Right lobe of liver (tissue), 4 donors: ENCODE measurements at regions not wholly inside any gene's neighbourhood (a gene's known extent, or its start where the extent isn't known, plus 50 kb on each side); places are given as distances from the start of the nearest gene placed in this dataset.

Experiments used
- POLR2A ChIP-seq: fragments of 450-650 bp; IDR thresholded peaks from one replicate; pipeline ENCODE4 v1.6.1; 2017; ENCODE audit warnings: antibody characterized with exemption, mild to moderate bottlenecking
- TF ChIP-seq, protein P1 (sequence below), 4 donors: fragments of 200-600 bp in 3 of 4; fragments of 450-650 bp in 1 of 4; IDR thresholded peaks; one replicate each; pipeline versions ENCODE4 v1.5.1 to v1.8.0; 2016 to 2022; ENCODE audit warnings: antibody characterized with exemption in 4 of 4, mild to moderate bottlenecking in 2 of 4
- donor health status: DM: no; HTN: no; CAD: no.
- donor health status: DM: no; HTN: no; CAD: no.
- donor health status: DM: no; HTN: yes; CAD: no.

- TF ChIP-seq, protein P1, sequence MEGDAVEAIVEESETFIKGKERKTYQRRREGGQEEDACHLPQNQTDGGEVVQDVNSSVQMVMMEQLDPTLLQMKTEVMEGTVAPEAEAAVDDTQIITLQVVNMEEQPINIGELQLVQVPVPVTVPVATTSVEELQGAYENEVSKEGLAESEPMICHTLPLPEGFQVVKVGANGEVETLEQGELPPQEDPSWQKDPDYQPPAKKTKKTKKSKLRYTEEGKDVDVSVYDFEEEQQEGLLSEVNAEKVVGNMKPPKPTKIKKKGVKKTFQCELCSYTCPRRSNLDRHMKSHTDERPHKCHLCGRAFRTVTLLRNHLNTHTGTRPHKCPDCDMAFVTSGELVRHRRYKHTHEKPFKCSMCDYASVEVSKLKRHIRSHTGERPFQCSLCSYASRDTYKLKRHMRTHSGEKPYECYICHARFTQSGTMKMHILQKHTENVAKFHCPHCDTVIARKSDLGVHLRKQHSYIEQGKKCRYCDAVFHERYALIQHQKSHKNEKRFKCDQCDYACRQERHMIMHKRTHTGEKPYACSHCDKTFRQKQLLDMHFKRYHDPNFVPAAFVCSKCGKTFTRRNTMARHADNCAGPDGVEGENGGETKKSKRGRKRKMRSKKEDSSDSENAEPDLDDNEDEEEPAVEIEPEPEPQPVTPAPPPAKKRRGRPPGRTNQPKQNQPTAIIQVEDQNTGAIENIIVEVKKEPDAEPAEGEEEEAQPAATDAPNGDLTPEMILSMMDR (IDR thresholded peaks at IDR 0.05), result no peak
- TF ChIP-seq POLR2A, result no peak
These were observed 284.9 kb downstream of the ZEB2 start for GRCh38 chr2:144235050-144235449.
